ENCODE measurements at regions not wholly inside any gene's neighbourhood (a gene's known extent, or its start where the extent isn't known, plus 50 kb on each side); places are given as distances from the start of the nearest gene placed in this dataset.

DNA sequence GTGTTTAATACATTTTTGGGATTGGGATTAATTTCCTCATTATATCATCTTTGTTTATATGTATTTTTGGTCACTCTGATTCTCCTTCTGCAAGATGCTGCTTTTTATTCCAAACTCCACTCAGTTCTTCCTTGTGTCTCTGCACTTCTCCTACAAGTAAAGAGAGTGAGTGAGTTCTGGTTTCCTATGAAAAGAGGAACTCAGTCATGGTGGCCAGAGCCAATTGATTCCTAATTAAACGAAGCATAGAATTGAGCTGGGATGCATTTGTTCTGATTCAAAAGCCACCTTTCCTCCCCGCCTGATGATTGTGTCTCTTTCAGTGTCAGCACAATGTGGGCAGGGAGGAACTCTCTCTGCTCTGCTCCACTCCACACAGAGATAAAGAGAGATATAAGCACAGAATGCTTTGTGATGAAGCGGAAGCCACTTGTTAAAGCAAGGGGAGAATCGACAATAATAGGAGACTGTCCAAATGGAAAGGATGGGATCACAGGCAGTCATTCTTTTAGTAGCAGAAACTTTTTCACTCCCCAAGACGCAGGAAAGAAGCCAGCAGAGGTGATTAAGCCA is 121.3 kb upstream of the GOT2 start:
- Histone ChIP-seq H3K27ac (no peak overlapping the region), H3K4me1 (ENCODE audit: low read depth) (peaks cover 18% of the 10 kb centered on the region), H3K4me3 (no peak overlapping the region), H3K9me3 (ENCODE audit: low read depth) (no peaks in the 10 kb centered on the region), H3K27me3 (no peaks in the 10 kb centered on the region), H3K36me3 (no peaks in the 10 kb centered on the region)
- TF ChIP-seq, protein P1, sequence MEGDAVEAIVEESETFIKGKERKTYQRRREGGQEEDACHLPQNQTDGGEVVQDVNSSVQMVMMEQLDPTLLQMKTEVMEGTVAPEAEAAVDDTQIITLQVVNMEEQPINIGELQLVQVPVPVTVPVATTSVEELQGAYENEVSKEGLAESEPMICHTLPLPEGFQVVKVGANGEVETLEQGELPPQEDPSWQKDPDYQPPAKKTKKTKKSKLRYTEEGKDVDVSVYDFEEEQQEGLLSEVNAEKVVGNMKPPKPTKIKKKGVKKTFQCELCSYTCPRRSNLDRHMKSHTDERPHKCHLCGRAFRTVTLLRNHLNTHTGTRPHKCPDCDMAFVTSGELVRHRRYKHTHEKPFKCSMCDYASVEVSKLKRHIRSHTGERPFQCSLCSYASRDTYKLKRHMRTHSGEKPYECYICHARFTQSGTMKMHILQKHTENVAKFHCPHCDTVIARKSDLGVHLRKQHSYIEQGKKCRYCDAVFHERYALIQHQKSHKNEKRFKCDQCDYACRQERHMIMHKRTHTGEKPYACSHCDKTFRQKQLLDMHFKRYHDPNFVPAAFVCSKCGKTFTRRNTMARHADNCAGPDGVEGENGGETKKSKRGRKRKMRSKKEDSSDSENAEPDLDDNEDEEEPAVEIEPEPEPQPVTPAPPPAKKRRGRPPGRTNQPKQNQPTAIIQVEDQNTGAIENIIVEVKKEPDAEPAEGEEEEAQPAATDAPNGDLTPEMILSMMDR (IDR thresholded peaks at IDR 0.05; ENCODE audit: low read depth, low read length), result no peak
- DNase-seq (ENCODE audit: low read depth in 1 of 2, low spot score in 1 of 2), result no peak

DNA sequence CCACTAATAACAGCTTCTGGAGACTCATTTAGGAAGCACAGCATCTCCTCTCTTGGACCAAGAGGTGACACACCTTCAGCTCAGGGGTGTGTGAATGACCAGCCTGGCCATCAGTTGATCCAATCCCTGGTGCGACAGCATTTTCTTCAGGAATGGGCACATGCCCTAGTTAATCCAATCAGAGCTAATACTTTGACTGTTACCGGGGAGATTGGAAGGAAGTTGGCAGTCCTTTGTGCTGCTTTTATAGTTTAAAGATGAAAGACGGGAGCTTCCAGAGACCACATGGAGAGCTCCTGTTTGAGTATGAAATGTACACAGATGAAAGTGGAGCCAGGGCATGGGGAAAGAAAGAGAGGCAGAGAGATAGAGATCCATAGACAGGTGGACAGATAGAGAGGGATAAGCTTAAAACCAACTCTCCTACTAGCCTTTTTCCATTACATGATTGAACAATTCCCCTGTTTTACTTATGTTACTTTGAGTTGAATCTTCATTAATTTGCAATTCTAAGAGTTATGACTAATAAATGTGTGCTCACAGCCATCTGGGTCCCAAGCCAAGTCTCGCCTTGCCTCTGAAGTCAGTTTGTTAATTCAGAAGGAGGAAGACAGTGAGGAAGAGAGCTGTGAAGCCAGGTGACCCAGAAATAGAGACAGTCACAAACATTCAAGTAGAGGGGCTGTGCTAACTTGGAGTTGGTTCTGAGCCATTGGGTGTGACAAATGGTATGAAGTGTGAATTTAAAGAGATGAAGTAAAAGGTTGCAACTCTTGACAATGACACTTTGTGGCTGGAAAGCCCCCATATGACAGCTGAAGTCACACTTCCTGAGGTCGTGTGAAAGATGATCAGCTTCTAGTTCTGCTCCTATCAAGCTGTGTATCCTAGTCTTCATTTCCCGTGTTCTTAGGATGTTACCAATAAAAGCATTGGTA is 120.0 kb upstream of the GOT2 start:
- H3K27ac ChIP-seq, result no peak overlapping the region
- DNase-seq (ENCODE audit: low read depth in 1 of 2, low spot score in 1 of 2), result no peak
- H3K9me3 ChIP-seq (ENCODE audit: low read depth), result no peaks in the 10 kb centered on the region
- H3K36me3 ChIP-seq, result no peaks in the 10 kb centered on the region
- TF ChIP-seq, protein P1 (IDR thresholded peaks at IDR 0.05; ENCODE audit: low read depth, low read length), result no peak
- H3K27me3 ChIP-seq, result no peaks in the 10 kb centered on the region
- peaks cover 11% of the 10 kb centered on the region for H3K4me1 ChIP-seq (ENCODE audit: low read depth)
- H3K4me3 ChIP-seq, result no peak overlapping the region

DNA sequence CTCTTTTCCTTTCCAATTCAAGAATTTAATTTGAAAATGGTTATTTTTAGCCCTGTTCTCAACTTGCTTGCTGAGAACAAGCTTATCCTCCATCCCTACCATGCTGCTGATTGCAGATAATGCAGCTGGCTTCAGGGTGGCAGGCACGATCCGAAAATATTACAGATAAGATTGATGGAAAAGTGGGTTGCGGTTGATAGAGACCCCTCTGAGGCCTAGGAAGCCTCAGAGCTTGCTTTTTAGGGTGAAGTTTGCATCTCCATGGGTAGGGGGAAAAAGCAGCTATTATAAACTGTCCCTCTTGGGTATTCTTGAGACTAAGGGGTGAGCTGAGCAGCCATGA is 116.5 kb upstream of the GOT2 start:
- TF ChIP-seq, protein P1 (IDR thresholded peaks at IDR 0.05; ENCODE audit: low read depth, low read length), result no peak
- Histone ChIP-seq H3K4me3 (no peak overlapping the region), H3K9me3 (ENCODE audit: low read depth) (no peaks in the 10 kb centered on the region), H3K27ac (no peak overlapping the region), H3K27me3 (no peaks in the 10 kb centered on the region), H3K36me3 (no peaks in the 10 kb centered on the region), H3K4me1 (ENCODE audit: low read depth) (peaks cover 11% of the 10 kb centered on the region)
- no peak for DNase-seq (ENCODE audit: low read depth in 1 of 2, low spot score in 1 of 2)

DNA sequence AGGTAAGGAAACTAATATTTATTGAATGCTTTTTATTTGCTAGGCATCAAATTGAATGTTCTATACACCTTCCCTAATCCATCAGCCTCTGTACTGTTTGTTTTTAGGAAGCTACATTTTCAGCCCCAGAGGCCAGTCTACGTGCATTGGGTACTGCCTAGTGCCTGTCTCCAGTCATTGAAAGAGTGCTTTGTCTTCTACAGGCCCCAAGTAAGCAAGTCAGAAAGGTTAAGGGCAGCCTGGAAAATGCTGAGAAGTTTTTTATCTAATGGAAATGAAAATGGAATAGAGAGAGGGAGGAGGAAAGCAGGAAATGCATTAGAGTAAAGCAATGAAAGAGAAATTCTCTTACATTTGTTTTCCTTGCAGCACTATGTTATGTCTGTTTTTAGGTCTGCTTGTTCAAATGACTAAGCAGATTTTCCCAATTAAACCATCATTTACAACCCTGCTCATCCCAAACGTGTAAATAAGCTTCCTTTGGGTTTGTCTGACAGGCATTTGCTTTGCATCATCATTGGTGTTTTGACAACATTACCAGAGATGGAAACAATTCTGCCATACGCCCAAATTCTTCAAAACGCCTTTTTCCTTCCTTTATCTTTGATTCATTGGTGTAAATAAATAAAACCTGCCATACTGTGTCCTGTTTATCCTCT is 116.0 kb upstream of the GOT2 start:
- H3K27ac ChIP-seq, result peak overlapping the region; percentile 18
- no peaks in the 10 kb centered on the region for H3K9me3 ChIP-seq (ENCODE audit: low read depth)
- H3K4me1 ChIP-seq (ENCODE audit: low read depth), result peaks cover 11% of the 10 kb centered on the region
- TF ChIP-seq, protein P1 (IDR thresholded peaks at IDR 0.05; ENCODE audit: low read depth, low read length), result no peak
- no peak overlapping the region for H3K4me3 ChIP-seq
- DNase-seq (ENCODE audit: low read depth in 1 of 2, low spot score in 1 of 2), result no peak
- H3K36me3 ChIP-seq, result no peaks in the 10 kb centered on the region
- H3K27me3 ChIP-seq, result no peaks in the 10 kb centered on the region

DNA sequence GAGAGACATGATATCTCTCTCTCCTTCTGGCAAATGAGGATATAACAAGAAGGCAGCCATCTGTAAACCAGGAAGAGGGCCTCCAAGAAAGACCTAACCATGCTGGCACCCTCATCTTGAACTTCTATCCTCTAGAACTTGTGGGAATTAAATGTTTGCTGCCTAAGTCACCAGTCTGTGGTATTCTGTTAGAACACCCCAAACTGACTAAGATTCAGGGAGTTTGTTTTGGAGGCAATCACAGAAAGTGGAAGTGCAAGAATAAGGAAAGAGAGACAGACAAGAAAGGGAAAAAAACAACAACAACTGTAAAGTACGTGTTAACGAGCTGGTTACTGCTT is 114.5 kb upstream of the GOT2 start:
- Histone ChIP-seq H3K27ac (no peak overlapping the region), H3K36me3 (no peaks in the 10 kb centered on the region), H3K4me1 (ENCODE audit: low read depth) (peaks cover 11% of the 10 kb centered on the region), H3K9me3 (ENCODE audit: low read depth) (no peaks in the 10 kb centered on the region), H3K4me3 (no peak overlapping the region), H3K27me3 (no peaks in the 10 kb centered on the region)
- DNase-seq (ENCODE audit: low read depth in 1 of 2, low spot score in 1 of 2), result no peak
- TF ChIP-seq, protein P1 (IDR thresholded peaks at IDR 0.05; ENCODE audit: low read depth, low read length), result no peak

All from cardiac muscle cell (in vitro differentiated cells and primary cell).